ENCODE measurements at regions not wholly inside any gene's neighbourhood (a gene's known extent, or its start where the extent isn't known, plus 50 kb on each side); places are given as distances from the start of the nearest gene placed in this dataset.

GRCh38 chr2:51758081-51758480 lies 726.1 kb upstream of the NRXN1 start (continued):
- no peak for TF ChIP-seq ZBTB4 (CRISPR knock-in tag; IDR thresholded peaks at IDR 0.05)
- TF ChIP-seq NR2C1 (IDR thresholded peaks at IDR 0.05) = no peak
- no peak for TF ChIP-seq ZNF24 (IDR thresholded peaks at IDR 0.05)
- TF ChIP-seq SMAD1 (IDR thresholded peaks at IDR 0.05; ENCODE audit: low read depth, partially characterized antibody) = no peak
- TF ChIP-seq CHD1 (IDR thresholded peaks at IDR 0.05; ENCODE audit: low read depth, low read length) = no peak
- no peak for TF ChIP-seq RAD21 (IDR thresholded peaks at IDR 0.05; ENCODE audit: insufficient read depth, low read depth, low read length)

GRCh38 chr2:51734115-51734514 lies 702.2 kb upstream of the NRXN1 start:
- H3K27ac ChIP-seq (ENCODE audit: control insufficient read depth, insufficient read depth) = no peak overlapping the region
- DNase-seq (ENCODE audit: low read depth, low spot score) = no peak
- 25% methylated on average over 1 of the region's 1 CpG for WGBS (ENCODE audit: insufficient coverage, insufficient replicate concordance, low lambda C conversion rate, missing lambda C conversion rate)
- no peak overlapping the region for H3K4me3 ChIP-seq
- no peak overlapping the region for H3K4me2 ChIP-seq (ENCODE audit: control insufficient read depth, insufficient read depth)
- ChIA-PET RAD21 (ENCODE audit: unreplicated experiment) (no interaction called here), CTCF (no interaction called here), POLR2A (no interaction called here), SMC1A (ENCODE audit: uncharacterized antibody, unreplicated experiment) (no interaction called here)
- no peaks in the 10 kb centered on the region for H4K20me1 ChIP-seq (ENCODE audit: control insufficient read depth, insufficient read depth)
- BruUV-seq (replicated peaks) = no TSS peak
- H3K36me3 ChIP-seq (ENCODE audit: control insufficient read depth in 2 of 2, insufficient read depth in 2 of 2, low read length in 1 of 2) = no peaks in the 10 kb centered on the region
- intact Hi-C loops (cut with micrococcal nuclease; ENCODE audit: unreplicated experiment) = no loop called here
- H3K4me1 ChIP-seq (ENCODE audit: control insufficient read depth, insufficient read depth, low read length) = no peaks in the 10 kb centered on the region
- no peak overlapping the region for H3K9ac ChIP-seq (ENCODE audit: control insufficient read depth, insufficient read depth, low read length)
- ATAC-seq = no peak
- no peaks in the 10 kb centered on the region for H3K9me3 ChIP-seq (replicated peaks; ENCODE audit: control insufficient read depth, insufficient read depth, low read length)
- FAIRE-seq = no peak
- H2AFZ ChIP-seq (ENCODE audit: control insufficient read depth, low read depth, low read length) = no peak overlapping the region
- no peaks in the 10 kb centered on the region for H3K27me3 ChIP-seq (replicated peaks in 1 of 2; ENCODE audit: control insufficient read depth in 2 of 2, insufficient read depth in 2 of 2, low read length in 1 of 2)
- in situ Hi-C loops (cut with MboI) = no loop called here
- no peaks in the 10 kb centered on the region for H3K79me2 ChIP-seq (ENCODE audit: control insufficient read depth, insufficient read depth, low read length)
- no peak for TF ChIP-seq TAF1 (IDR thresholded peaks at IDR 0.05; ENCODE audit: borderline replicate concordance, low read depth, low read length)
- no peak for TF ChIP-seq CBX5 (IDR thresholded peaks at IDR 0.05; ENCODE audit: low read depth)
- TF ChIP-seq SUPT20H (IDR thresholded peaks at IDR 0.05; ENCODE audit: borderline replicate concordance, control insufficient read depth, low read depth, low read length) = no peak
- TF ChIP-seq SMAD5 (IDR thresholded peaks at IDR 0.05; ENCODE audit: low read depth) = no peak
- no peak for TF ChIP-seq RAD51 (IDR thresholded peaks at IDR 0.05)
- TF ChIP-seq ZNF384 (IDR thresholded peaks at IDR 0.05; ENCODE audit: borderline replicate concordance, low read depth, low read length) = no peak
- no peak for TF ChIP-seq PML (IDR thresholded peaks at IDR 0.05; ENCODE audit: low read length)
- TF ChIP-seq RELA (IDR thresholded peaks at IDR 0.05; ENCODE audit: borderline replicate concordance, partially characterized antibody) = no peak
